SH-SY5Y (cell line): ENCODE measurements at regions not wholly inside any gene's neighbourhood (a gene's known extent, or its start where the extent isn't known, plus 50 kb on each side); places are given as distances from the start of the nearest gene placed in this dataset.

Experiments
- GATA2 ChIP-seq: IDR thresholded peaks from 2 replicates; pipeline ENCODE4 v1.6.1; 2011; ENCODE audit warnings: mild to moderate bottlenecking, low read depth, low read length
- GATA3 ChIP-seq: IDR thresholded peaks from 2 replicates; pipeline ENCODE4 v1.6.1; 2011; ENCODE audit warnings: low read depth, mild to moderate bottlenecking, low read length, moderate library complexity

DNA sequence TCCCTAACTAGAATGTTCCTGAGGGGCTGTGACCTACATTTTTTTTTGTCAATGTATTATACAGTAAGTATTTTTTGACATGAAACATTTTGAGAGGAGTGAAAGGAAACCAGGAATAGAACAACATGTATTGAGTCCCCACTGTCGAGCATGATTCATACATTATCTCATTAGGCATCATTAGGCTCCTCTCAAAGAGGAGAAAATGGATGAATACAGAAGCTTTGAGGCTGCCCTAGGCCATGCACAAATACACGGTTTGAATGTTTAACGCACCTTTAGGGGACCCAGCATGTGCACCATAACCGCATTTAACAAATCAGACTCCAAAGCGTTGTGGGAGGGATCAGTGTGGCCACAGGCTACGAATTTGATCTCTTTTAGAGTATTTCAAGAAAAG is 87.8 kb downstream of the TBXT start:
- TF ChIP-seq GATA2 (no peak), GATA3 (no peak)
